ENCODE measurements at regions not wholly inside any gene's neighbourhood (a gene's known extent, or its start where the extent isn't known, plus 50 kb on each side); places are given as distances from the start of the nearest gene placed in this dataset.

GRCh38 chr2:62631160-62632085 is 74.1 kb upstream of the EHBP1 start:
- no peak overlapping the region for H4K5ac ChIP-seq (ENCODE audit: low read depth, low read length)
- no peak for DNase-seq
- H3K36me3 ChIP-seq (ENCODE audit: control insufficient read depth, insufficient read depth, low read length), result no peaks in the 10 kb centered on the region
- H3K4me1 ChIP-seq (ENCODE audit: control insufficient read depth, insufficient read depth, low read length), result no peaks in the 10 kb centered on the region
- no peak overlapping the region for H4K8ac ChIP-seq (ENCODE audit: low read depth in 2 of 2, low read length in 2 of 2)
- H3K9me1 ChIP-seq (ENCODE audit: insufficient read depth, low read length), result no peaks in the 10 kb centered on the region
- H3K4me3 ChIP-seq (ENCODE audit: insufficient read depth, low read depth, low read length), result no peak overlapping the region
- no peak overlapping the region for H3K56ac ChIP-seq (ENCODE audit: extremely low read depth, insufficient read depth, low read length)
- no peaks in the 10 kb centered on the region for H3K27me3 ChIP-seq (ENCODE audit: control insufficient read depth, insufficient read depth, low read length)
- no peaks in the 10 kb centered on the region for H3K79me1 ChIP-seq (ENCODE audit: low read depth in 1 of 2, low read length in 2 of 2)
- CTCF ChIA-PET, result no interaction called here
- H2AFZ ChIP-seq (replicated peaks; ENCODE audit: low read length, poor library complexity), result no peak overlapping the region
- no peak overlapping the region for H2AK9ac ChIP-seq (replicated peaks; ENCODE audit: low read depth, low read length, poor library complexity)
- H3K23ac ChIP-seq (ENCODE audit: low read depth, low read length), result no peak overlapping the region
- no peaks in the 10 kb centered on the region for H4K20me1 ChIP-seq (ENCODE audit: insufficient read depth, low read length)
- H2AK5ac ChIP-seq (ENCODE audit: low read depth, low read length), result no peak overlapping the region
- H4K91ac ChIP-seq (ENCODE audit: insufficient read depth, low read depth, low read length), result no peak overlapping the region
- no TSS peak for BruUV-seq (replicated peaks)
- no peak overlapping the region for H2BK20ac ChIP-seq (ENCODE audit: low read depth, low read length)
- no peak for ATAC-seq (ENCODE audit: low read depth)
- no peak overlapping the region for H2BK120ac ChIP-seq (ENCODE audit: low read depth, low read length)
- intact Hi-C loops (cut with micrococcal nuclease) (no loop called here), dilution Hi-C loops (cut with HindIII; ENCODE audit: low sequenced_read_pairs, unreplicated experiment) (no loop called here), in situ Hi-C loops (cut with MboI; ENCODE audit: low sequenced_read_pairs) (no loop called here)
- H2BK15ac ChIP-seq (ENCODE audit: low read depth, low read length), result no peak overlapping the region
- WGBS, 2 experiments (ENCODE audit: extremely low coverage in 2 of 2, insufficient read length in 1 of 2), result no CpG with 5 or more reads among the region's 5 CpGs
- POLR2A ChIA-PET (ENCODE audit: unreplicated experiment), result no interaction called here
- no peak overlapping the region for H3K4ac ChIP-seq (ENCODE audit: low read depth, low read length)
- no peak overlapping the region for H3K9ac ChIP-seq (ENCODE audit: low read depth, low read length)
- peaks cover 1% of the 10 kb centered on the region; the same call in 1 of the 2 replicates for H3K9me3 ChIP-seq (ENCODE audit: control insufficient read depth, insufficient read depth, low read length)
- no peak overlapping the region for H3K4me2 ChIP-seq (ENCODE audit: low read depth, low read length)
- H2BK5ac ChIP-seq (ENCODE audit: low read depth, low read length, poor library complexity, severe bottlenecking), result no peak overlapping the region
- no peak overlapping the region for H3K14ac ChIP-seq (replicated peaks; ENCODE audit: low read depth, low read length)
- H3K18ac ChIP-seq (ENCODE audit: low read depth, low read length), result no peak overlapping the region
- H3K27ac ChIP-seq (ENCODE audit: insufficient read depth, low read length), result no peak overlapping the region
- no peak for TF ChIP-seq SMC3 (IDR thresholded peaks at IDR 0.05; ENCODE audit: low read depth, low read length)
- no peak for TF ChIP-seq MAZ (IDR thresholded peaks at IDR 0.05; ENCODE audit: borderline replicate concordance, low read depth, low read length)
- no peak for TF ChIP-seq CTCF (conservative IDR thresholded peaks at IDR 0.05; ENCODE audit: low read depth, low read length)
- no peak for TF ChIP-seq MXI1 (IDR thresholded peaks at IDR 0.05; ENCODE audit: borderline replicate concordance, low read depth, low read length)
- no peak for TF ChIP-seq RFX5 (IDR thresholded peaks at IDR 0.05; ENCODE audit: low read depth, low read length)
- no peak for TF ChIP-seq MAFK (IDR thresholded peaks at IDR 0.05; ENCODE audit: low read depth, low read length)
- no peak for TF ChIP-seq CEBPB (IDR thresholded peaks at IDR 0.05; ENCODE audit: low read depth, low read length)
- no peak for TF ChIP-seq BHLHE40 (IDR thresholded peaks at IDR 0.05; ENCODE audit: low read depth, low read length)
- TF ChIP-seq POLR2A (IDR thresholded peaks at IDR 0.05; ENCODE audit: low read depth, low read length), result no peak
- TF ChIP-seq FOS (IDR thresholded peaks at IDR 0.05; ENCODE audit: low read depth, low read length), result no peak
- no peak for TF ChIP-seq RAD21 (IDR thresholded peaks at IDR 0.05; ENCODE audit: low read length)
- no peak for TF ChIP-seq USF2 (IDR thresholded peaks at IDR 0.05; ENCODE audit: low read depth, low read length)
- TF ChIP-seq NFE2L2 (IDR thresholded peaks at IDR 0.05; ENCODE audit: low read depth, low read length), result no peak
- TF ChIP-seq RCOR1 (IDR thresholded peaks at IDR 0.05; ENCODE audit: insufficient replicate concordance, low read length), result no peak
- TF ChIP-seq, protein P1, sequence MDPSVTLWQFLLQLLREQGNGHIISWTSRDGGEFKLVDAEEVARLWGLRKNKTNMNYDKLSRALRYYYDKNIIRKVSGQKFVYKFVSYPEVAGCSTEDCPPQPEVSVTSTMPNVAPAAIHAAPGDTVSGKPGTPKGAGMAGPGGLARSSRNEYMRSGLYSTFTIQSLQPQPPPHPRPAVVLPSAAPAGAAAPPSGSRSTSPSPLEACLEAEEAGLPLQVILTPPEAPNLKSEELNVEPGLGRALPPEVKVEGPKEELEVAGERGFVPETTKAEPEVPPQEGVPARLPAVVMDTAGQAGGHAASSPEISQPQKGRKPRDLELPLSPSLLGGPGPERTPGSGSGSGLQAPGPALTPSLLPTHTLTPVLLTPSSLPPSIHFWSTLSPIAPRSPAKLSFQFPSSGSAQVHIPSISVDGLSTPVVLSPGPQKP (IDR thresholded peaks at IDR 0.05; ENCODE audit: borderline replicate concordance, low read depth, low read length), result no peak

All from IMR-90 (cell line).